ENCODE measurements at regions not wholly inside any gene's neighbourhood (a gene's known extent, or its start where the extent isn't known, plus 50 kb on each side); places are given as distances from the start of the nearest gene placed in this dataset.

GRCh38 chr16:9680019-9680655, 502.1 kb downstream of the GRIN2A start:
- TF ChIP-seq POLR2A (IDR thresholded peaks at IDR 0.05), result no peak
- no peak for TF ChIP-seq CTCF (IDR thresholded peaks at IDR 0.05)
- Histone ChIP-seq H3K36me3 (no peaks in the 10 kb centered on the region), H3K27me3 (no peaks in the 10 kb centered on the region), H3K9me3 (no peaks in the 10 kb centered on the region), H3K4me1 (no peaks in the 10 kb centered on the region), H3K27ac (no peak overlapping the region), H3K4me3 (no peak overlapping the region)
- intact Hi-C loops (cut with DNase I; ENCODE audit: low total_unique reads), result no loop called here
- no peak for DNase-seq

DNA sequence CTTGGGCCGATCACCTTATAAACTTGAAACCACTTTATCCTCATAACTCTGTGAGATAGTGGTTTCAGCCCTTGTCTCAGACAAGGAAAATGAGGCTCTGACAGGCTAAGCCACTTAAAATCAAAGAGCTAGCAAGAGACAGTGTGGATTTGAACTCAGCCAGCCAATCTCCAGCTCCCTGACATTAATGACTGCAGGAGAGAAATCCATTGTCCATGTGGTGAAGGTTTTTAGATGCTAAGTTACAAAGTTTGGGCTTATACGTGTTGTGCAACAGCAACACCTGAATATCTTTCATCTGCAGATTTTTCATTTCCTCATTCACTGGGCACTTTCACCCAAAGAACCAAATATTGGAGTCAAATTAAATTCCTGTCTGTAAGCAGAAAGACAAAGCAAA, 501.3 kb downstream of the GRIN2A start:
- no peaks in the 10 kb centered on the region for H3K36me3 ChIP-seq
- H3K4me1 ChIP-seq, result no peaks in the 10 kb centered on the region
- no peak overlapping the region for H3K4me3 ChIP-seq
- intact Hi-C loops (cut with DNase I; ENCODE audit: low total_unique reads), result no loop called here
- no peak overlapping the region for H3K27ac ChIP-seq
- no peak for DNase-seq
- H3K27me3 ChIP-seq, result no peaks in the 10 kb centered on the region
- no peak for TF ChIP-seq CTCF (IDR thresholded peaks at IDR 0.05)
- no peak for TF ChIP-seq POLR2A (IDR thresholded peaks at IDR 0.05)
- H3K9me3 ChIP-seq, result no peaks in the 10 kb centered on the region

GRCh38 chr16:9681508-9681907, 500.7 kb downstream of the GRIN2A start:
- Histone ChIP-seq H3K36me3 (no peaks in the 10 kb centered on the region), H3K27me3 (no peaks in the 10 kb centered on the region)
- intact Hi-C loops (cut with DNase I; ENCODE audit: low total_unique reads), result no loop called here

GRCh38 chr16:9682320-9682719, 499.9 kb downstream of the GRIN2A start:
- Histone ChIP-seq H3K9me3 (no peaks in the 10 kb centered on the region), H3K27me3 (no peaks in the 10 kb centered on the region), H3K27ac (no peak overlapping the region), H3K4me3 (no peak overlapping the region), H3K36me3 (no peaks in the 10 kb centered on the region), H3K4me1 (no peaks in the 10 kb centered on the region)
- no peak for TF ChIP-seq POLR2A (IDR thresholded peaks at IDR 0.05)
- no peak for TF ChIP-seq CTCF (IDR thresholded peaks at IDR 0.05)
- intact Hi-C loops (cut with DNase I; ENCODE audit: low total_unique reads), result no loop called here
- no peak for DNase-seq

More at GRCh38 chr16:9681508-9681907, 500.7 kb downstream of the GRIN2A start:
- no peak for DNase-seq
- Histone ChIP-seq H3K9me3 (no peaks in the 10 kb centered on the region), H3K27ac (no peak overlapping the region), H3K4me1 (no peaks in the 10 kb centered on the region), H3K4me3 (no peak overlapping the region)
- TF ChIP-seq POLR2A (IDR thresholded peaks at IDR 0.05) (no peak), CTCF (IDR thresholded peaks at IDR 0.05) (no peak)

- TF ChIP-seq CTCF (IDR thresholded peaks at IDR 0.05), result no peak
- no peak for TF ChIP-seq POLR2A (IDR thresholded peaks at IDR 0.05)
- Histone ChIP-seq H3K4me1 (no peaks in the 10 kb centered on the region), H3K9me3 (no peaks in the 10 kb centered on the region), H3K4me3 (no peak overlapping the region), H3K27ac (no peak overlapping the region), H3K36me3 (no peaks in the 10 kb centered on the region), H3K27me3 (no peaks in the 10 kb centered on the region)
- intact Hi-C loops (cut with DNase I; ENCODE audit: low total_unique reads), result no loop called here
- DNase-seq, result no peak
Measured at GRCh38 chr16:9683677-9684076, 498.6 kb downstream of the GRIN2A start.

All from uterus (tissue), 3 donors.